ENCODE measurements at regions not wholly inside any gene's neighbourhood (a gene's known extent, or its start where the extent isn't known, plus 50 kb on each side); places are given as distances from the start of the nearest gene placed in this dataset.

DNA sequence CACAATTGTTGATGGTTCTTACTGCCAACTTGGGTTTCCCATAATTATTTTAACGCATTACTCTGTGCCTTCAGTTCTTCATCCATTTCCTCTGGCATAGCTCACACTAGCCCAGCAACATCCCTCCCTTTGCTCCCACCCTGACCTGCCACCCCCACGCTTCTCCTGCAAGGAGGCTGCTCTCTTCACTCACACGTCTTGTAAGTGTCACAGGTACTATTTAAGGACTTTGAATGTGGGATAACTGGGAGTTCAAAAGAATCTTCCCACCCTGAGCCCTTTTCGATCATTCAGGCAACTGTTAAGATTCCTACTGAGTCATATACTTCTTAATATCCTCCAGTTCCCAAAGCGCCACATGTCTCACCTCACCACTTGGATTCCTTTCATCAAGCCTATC is 95.4 kb downstream of the PXDC1 start:
- no peak for TF ChIP-seq ARNT (IDR thresholded peaks at IDR 0.05)
- TF ChIP-seq FOXM1 (IDR thresholded peaks at IDR 0.05; ENCODE audit: borderline replicate concordance): no peak
- no peak for TF ChIP-seq FOXA1 (IDR thresholded peaks at IDR 0.05)
- TF ChIP-seq BHLHE40 (IDR thresholded peaks at IDR 0.05; ENCODE audit: borderline replicate concordance): no peak
- TF ChIP-seq L3MBTL2 (conservative IDR thresholded peaks at IDR 0.05): no peak
- no peak for TF ChIP-seq ELF4 (IDR thresholded peaks at IDR 0.05)
- TF ChIP-seq, protein P1, sequence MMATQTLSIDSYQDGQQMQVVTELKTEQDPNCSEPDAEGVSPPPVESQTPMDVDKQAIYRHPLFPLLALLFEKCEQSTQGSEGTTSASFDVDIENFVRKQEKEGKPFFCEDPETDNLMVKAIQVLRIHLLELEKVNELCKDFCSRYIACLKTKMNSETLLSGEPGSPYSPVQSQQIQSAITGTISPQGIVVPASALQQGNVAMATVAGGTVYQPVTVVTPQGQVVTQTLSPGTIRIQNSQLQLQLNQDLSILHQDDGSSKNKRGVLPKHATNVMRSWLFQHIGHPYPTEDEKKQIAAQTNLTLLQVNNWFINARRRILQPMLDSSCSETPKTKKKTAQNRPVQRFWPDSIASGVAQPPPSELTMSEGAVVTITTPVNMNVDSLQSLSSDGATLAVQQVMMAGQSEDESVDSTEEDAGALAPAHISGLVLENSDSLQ (IDR thresholded peaks at IDR 0.05): no peak
- no peak for TF ChIP-seq FOXK2 (IDR thresholded peaks at IDR 0.05)
- TF ChIP-seq CTBP1 (IDR thresholded peaks at IDR 0.05; ENCODE audit: borderline replicate concordance): no peak
